Lower lobe of right lung (tissue), 2 donors: ENCODE measurements at regions not wholly inside any gene's neighbourhood (a gene's known extent, or its start where the extent isn't known, plus 50 kb on each side); places are given as distances from the start of the nearest gene placed in this dataset.

Experiments used
- ATAC-seq, 2 donors: fragments of 200-7000 bp; cut with Tn5 transposase; one replicate each; pipeline ENCODE4 v1.9.1; 2020 to 2022; ENCODE audit warnings: mild to moderate bottlenecking in 2 of 2, moderate library complexity in 2 of 2
- DNase-seq: peaks from one replicate; pipeline ENCODE4 v3.0.0-alpha.2; 2020
- H3K27ac ChIP-seq: fragments of 200-600 bp; one replicate; pipeline ENCODE4 v1.8.0; 2022
- H3K27me3 ChIP-seq: fragments of 200-600 bp; one replicate; pipeline ENCODE4 v1.8.0; 2022; ENCODE audit warnings: low read depth
- H3K36me3 ChIP-seq: fragments of 200-600 bp; one replicate; pipeline ENCODE4 v1.8.0; 2022; ENCODE audit warnings: mild to moderate bottlenecking
- H3K4me1 ChIP-seq: fragments of 200-600 bp; one replicate; pipeline ENCODE4 v1.8.0; 2022
- H3K4me3 ChIP-seq: fragments of 200-600 bp; one replicate; pipeline ENCODE4 v1.8.0; 2022; ENCODE audit warnings: mild to moderate bottlenecking
- H3K9me3 ChIP-seq: fragments of 200-600 bp; one replicate; pipeline ENCODE4 v1.8.0; 2022
- intact Hi-C: fragments of 100-400 bp; cut with DNase I; formaldehyde crosslinking; loops from one replicate; pipeline ENCODE4 v1.11.0; 2022
- TF ChIP-seq, protein P1 (sequence below): fragments of 200-600 bp; IDR thresholded peaks from one replicate; pipeline ENCODE4 v1.8.0; 2022; ENCODE audit warnings: antibody characterized with exemption, mild to moderate bottlenecking
- donor health status: DM: no; HTN: yes; CAD: no; lungs with severe emphysema.

DNA sequence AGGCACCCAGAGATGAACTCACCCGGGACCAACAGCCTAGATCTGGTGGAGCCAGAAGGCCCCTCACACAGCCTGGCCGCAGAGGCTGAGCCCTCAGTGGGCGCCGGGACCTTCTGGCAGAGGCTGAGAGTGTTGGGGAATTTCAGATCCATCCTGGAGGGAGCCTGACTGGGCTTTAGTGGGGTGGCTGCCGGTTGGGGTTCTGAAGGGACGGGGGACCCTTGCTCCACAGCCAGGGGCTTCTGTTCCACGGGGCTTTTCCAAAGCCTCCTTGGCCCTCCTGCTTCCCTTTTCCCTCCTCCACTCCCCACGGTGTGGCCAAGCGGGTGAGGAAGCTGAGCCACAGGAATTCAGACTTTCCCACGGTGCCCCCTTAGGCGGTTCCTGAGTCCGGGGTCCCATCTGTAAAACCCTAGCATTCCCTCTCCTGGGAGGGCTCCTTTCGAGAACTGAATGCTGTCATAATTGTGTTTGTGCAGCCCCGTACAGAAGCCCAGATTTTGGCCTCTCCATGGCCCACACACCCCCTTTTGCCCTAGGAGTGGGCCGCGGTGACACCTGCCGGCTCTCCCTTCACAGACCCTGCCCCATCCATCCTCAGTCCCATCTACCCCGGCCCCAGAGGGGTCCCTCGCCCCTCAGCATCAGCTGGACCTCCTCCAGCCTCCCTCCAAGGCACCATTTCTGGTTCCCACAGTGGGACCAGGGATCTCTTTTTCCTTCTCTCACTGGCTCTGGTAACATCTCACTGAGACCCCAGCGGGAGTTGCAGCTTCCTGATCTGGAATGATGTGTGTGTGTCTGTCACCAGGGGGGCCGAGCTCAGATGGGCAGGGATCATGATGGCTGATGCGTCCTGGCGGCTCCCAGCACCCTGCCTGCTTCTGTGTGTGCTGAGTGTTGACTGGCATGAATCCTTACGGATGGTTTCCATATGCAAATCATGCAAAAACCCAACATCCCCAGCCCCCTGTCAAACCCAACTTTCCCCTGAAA, 1048.4 kb downstream of the TBC1D22A start:
- no peaks in the 10 kb centered on the region for H3K36me3 ChIP-seq
- no peak for DNase-seq

DNA sequence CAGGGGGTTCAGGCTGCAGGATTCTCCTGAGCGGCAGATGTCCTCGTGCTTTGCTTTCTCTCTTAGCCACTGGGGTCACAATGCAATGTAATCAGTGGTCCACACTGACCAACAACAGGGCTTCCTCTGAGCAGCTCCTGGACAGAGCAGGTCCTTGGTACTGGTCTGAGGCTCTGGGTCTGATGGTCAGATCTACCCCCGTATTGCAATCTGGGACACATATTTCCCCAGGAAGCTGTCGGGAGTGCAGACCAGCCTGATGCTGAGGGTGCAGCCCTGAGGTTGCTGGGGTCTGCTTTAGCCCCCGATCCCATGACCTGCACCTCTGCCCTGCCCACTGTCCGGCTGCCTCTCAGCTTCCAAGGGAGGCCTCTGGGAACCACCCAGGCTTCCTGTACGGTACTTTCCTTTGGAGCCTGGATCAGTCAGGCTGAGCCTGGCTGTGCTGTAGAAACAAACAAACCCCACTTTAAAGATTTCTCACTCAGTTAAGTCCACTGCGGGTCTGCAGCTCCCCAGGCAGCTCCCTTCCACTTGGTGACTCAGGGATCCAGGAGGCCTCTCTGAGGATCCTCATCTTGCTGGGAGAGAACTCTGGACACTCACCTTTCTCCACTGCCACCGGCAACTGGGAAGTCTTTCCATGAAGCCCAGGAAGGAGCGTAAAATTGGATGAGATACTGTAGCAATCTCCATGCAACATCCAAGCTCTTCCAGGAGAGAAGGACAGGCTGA, 1046.6 kb downstream of the TBC1D22A start:
- TF ChIP-seq, protein P1, sequence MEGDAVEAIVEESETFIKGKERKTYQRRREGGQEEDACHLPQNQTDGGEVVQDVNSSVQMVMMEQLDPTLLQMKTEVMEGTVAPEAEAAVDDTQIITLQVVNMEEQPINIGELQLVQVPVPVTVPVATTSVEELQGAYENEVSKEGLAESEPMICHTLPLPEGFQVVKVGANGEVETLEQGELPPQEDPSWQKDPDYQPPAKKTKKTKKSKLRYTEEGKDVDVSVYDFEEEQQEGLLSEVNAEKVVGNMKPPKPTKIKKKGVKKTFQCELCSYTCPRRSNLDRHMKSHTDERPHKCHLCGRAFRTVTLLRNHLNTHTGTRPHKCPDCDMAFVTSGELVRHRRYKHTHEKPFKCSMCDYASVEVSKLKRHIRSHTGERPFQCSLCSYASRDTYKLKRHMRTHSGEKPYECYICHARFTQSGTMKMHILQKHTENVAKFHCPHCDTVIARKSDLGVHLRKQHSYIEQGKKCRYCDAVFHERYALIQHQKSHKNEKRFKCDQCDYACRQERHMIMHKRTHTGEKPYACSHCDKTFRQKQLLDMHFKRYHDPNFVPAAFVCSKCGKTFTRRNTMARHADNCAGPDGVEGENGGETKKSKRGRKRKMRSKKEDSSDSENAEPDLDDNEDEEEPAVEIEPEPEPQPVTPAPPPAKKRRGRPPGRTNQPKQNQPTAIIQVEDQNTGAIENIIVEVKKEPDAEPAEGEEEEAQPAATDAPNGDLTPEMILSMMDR: no peak
- ATAC-seq (no peak), DNase-seq (no peak)
- Histone ChIP-seq H3K27me3 (no peaks in the 10 kb centered on the region), H3K4me3 (no peak overlapping the region), H3K9me3 (no peaks in the 10 kb centered on the region), H3K27ac (no peak overlapping the region), H3K4me1 (no peaks in the 10 kb centered on the region), H3K36me3 (no peaks in the 10 kb centered on the region)
- intact Hi-C loops: no loop called here

More for the DNA sequence above, 1048.4 kb downstream of the TBC1D22A start:
- TF ChIP-seq, protein P1: no peak
- Histone ChIP-seq H3K27me3 (no peaks in the 10 kb centered on the region), H3K27ac (no peak overlapping the region), H3K4me3 (no peak overlapping the region), H3K4me1 (no peaks in the 10 kb centered on the region), H3K9me3 (no peaks in the 10 kb centered on the region)
- intact Hi-C loops: no loop called here
- no peak for ATAC-seq

DNA sequence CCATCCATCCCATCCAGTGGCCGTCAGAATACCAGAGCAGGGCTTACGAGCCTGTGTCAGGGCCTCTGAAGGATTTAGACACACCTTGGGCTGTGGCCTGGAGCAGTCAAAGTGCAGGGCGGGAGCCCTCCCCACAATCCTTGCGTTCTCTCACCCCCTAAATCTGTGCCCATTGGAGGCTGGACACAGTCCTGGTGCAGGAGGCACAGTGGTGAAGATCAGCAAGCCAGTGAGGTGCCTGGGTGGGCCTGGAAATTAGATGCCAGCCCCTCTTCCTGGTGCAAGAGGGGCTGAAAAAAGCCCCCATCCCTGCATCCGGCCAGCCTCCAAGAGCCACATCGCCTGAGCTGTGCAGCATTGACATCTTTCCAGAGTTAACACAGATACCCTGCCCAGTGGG, 1045.8 kb downstream of the TBC1D22A start:
- H3K27me3 ChIP-seq: no peaks in the 10 kb centered on the region
- H3K4me1 ChIP-seq: no peaks in the 10 kb centered on the region
- no peaks in the 10 kb centered on the region for H3K36me3 ChIP-seq
- no peak overlapping the region for H3K4me3 ChIP-seq
- ATAC-seq (no peak), DNase-seq (no peak)
- H3K9me3 ChIP-seq: no peaks in the 10 kb centered on the region
- intact Hi-C loops: no loop called here
- TF ChIP-seq, protein P1: no peak
- no peak overlapping the region for H3K27ac ChIP-seq

DNA sequence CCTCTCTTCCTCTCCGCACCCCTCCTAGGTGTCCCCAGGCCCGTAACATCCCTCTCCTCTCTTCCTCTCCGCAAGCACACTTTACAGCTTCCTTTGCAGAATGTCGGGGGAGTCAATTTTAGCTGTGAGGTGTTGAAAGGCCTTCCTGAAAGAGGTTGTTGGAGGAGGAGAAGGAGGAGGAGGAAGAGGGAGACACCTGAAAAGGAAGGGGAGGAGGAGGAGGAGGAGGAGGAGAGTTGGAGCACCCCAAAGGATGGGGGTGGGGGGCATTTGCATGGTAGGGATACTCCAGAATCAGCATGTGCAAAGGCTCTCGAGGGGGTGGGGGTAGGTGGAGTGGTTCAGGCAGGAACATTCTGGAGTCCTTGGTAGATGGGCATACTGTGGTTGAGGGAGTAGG, 1045.1 kb downstream of the TBC1D22A start:
- ATAC-seq (no peak), DNase-seq (no peak)
- Histone ChIP-seq H3K9me3 (no peaks in the 10 kb centered on the region), H3K27ac (no peak overlapping the region), H3K36me3 (no peaks in the 10 kb centered on the region), H3K27me3 (no peaks in the 10 kb centered on the region), H3K4me1 (no peaks in the 10 kb centered on the region), H3K4me3 (no peak overlapping the region)
- TF ChIP-seq, protein P1: no peak
- intact Hi-C loops: no loop called here

DNA sequence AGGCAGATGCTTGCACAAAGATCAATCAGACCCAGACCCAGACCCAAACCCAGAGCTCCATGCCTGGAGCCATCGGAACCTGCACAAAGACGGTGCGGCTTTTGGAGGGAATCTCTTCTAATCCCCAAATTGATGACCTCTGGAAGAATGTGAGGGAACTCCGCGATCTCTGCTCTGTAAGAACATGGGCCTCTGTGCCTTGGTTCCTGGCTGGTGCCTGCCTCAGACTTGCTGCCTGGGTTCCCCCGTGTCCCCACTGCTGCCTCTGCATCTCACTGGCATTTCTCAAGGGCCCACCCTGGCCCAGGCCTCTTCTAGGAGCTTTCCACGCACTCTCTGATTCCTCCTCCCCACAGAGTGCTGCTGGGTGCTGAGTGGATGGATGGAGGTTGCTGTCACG, 1044.4 kb downstream of the TBC1D22A start:
- Histone ChIP-seq H3K36me3 (no peaks in the 10 kb centered on the region), H3K4me1 (no peaks in the 10 kb centered on the region), H3K4me3 (no peak overlapping the region), H3K27me3 (no peaks in the 10 kb centered on the region), H3K9me3 (no peaks in the 10 kb centered on the region), H3K27ac (no peak overlapping the region)
- DNase-seq: no peak
- TF ChIP-seq, protein P1: no peak
- ATAC-seq: no peak
- intact Hi-C loops: no loop called here
